HG03159 (cell line): ENCODE measurements at regions not wholly inside any gene's neighbourhood (a gene's known extent, or its start where the extent isn't known, plus 50 kb on each side); places are given as distances from the start of the nearest gene placed in this dataset.

ENCODE experiments used
- ATAC-seq: cut with Tn5 transposase; IDR thresholded peaks from one replicate; pipeline ENCODE4 v1.9.1; 2021; ENCODE audit warnings: mild to moderate bottlenecking, moderate library complexity; ENCODE audit not compliant: unreplicated experiment

- ATAC-seq = no peak
Observed at GRCh38 chr4:111982089-111982488, 163.2 kb upstream of the FAM241A start.

- no peak for ATAC-seq
Observed at GRCh38 chr4:111984169-111984819, 161.0 kb upstream of the FAM241A start.

- ATAC-seq = no peak
Observed at GRCh38 chr4:111985426-111985825, 159.8 kb upstream of the FAM241A start.

DNA sequence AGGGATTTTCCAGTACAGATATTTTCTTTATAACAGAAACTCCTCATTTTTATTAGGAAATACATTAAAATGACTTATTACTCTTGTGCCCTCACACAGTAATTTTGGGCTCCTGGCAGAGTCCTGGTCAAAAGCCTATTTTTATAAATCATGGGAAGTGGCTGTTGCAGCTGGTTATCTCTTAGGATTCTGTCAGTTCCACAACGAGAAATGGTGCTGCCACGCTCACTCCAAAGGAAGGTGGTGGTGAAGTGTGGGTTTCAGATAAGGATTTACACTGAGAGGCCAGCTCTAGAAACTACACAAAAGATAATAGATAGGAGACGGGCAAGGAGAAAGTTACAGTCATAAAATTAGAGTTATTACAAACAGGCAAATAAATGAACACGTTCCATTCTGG, 159.2 kb upstream of the FAM241A start:
- ATAC-seq = no peak

DNA sequence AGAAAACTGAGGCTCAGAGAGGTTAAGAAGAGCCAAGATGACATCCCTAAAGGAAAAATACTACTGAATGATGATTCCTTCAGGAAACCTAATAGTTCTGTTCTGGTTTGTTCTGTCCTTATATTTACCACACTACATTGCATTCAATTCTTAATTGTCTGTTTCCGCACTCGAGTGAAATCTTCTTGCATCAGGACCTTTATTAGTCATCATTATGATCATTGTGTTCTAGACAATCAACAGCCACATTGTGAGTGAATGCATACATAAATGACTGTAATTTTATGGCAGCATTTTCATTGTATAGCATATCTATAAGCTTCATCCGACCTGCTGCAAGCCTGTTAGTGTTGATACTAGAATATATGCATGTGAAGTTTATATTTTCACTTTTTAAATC, 156.7 kb upstream of the FAM241A start:
- ATAC-seq = no peak

DNA sequence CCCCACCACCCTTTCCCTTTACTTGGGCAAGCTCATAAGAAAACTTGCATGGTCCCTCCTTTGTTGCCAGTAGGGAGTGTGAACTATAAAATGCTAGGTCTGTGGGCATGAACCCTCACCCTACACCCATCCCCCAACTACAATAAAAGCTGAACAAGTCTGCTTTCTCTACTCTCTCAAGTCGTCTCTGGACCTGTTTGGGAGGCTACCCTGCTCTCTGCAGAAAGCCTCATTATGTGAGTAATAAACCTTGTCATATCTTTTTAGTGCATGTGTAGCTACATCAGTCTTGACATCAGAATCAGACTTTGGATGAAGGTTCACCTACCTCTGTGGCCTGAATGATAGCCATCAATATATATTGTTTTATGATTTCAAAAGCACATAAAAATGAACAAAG, 155.4 kb upstream of the FAM241A start:
- ATAC-seq = no peak

DNA sequence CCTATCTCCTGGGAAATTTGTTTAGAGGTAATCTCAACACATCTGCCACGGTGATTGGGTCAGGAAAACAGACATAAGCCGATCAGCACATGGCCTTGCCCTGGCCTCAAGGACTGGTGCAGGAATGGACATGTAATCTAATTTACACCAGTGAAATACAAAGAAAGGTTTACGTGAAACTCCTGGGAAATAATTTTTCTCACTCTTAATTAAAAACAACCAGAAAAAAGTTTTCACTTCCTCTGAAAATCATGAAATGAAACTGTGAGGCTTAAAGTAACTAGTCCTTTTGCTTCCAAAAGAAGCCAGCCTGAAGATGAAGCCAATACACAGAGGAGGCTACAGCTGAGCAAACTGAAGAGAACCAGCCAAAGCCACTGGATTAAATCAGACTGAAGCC, 154.1 kb upstream of the FAM241A start:
- ATAC-seq = peak; percentile 96

- ATAC-seq = no peak
Observed at GRCh38 chr4:111991797-111992196, 153.5 kb upstream of the FAM241A start.

GRCh38 chr4:111992351-111993168, 152.7 kb upstream of the FAM241A start:
- no peak for ATAC-seq

- ATAC-seq = no peak
Observed at GRCh38 chr4:111994392-111994791, 150.9 kb upstream of the FAM241A start.

GRCh38 chr4:111997785-111998184, 147.5 kb upstream of the FAM241A start:
- no peak for ATAC-seq

DNA sequence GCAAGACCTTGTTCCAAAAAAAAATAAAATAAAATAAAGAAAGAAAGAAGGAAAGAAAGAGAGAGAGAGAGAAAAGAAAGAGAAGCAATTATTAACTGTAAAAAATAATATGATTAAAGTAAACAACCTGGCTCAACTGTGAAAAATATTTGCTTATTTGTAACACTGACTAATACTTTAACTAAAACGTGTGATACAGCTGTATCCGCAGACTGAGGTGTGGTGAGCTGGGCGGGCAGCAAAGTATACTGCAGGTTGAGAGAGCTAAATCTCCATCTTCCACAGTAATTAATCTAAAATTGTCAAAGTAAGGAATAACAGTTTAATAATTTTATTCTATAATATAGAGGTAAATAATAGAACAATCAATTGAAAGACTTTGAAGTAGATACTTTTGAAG, 145.5 kb upstream of the FAM241A start:
- no peak for ATAC-seq

DNA sequence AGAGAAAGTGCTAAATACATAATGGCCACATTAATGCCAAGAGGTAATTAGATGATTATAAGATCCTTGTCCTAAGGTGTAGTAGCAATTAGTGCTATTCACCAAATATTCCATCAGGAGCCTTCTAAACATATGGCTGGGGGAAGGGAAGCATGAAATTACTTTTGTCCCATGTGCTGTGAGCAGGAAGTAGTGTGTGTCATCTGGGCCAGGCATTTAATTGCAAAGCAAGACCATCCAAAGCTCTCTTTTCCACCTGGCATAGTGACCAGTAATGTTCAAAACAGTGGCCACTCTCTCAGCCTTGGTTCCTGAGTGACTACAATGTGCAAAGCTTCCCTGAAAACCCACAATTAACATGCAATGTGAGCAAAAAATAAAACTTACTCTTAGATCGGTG, 144.2 kb upstream of the FAM241A start:
- ATAC-seq = no peak

DNA sequence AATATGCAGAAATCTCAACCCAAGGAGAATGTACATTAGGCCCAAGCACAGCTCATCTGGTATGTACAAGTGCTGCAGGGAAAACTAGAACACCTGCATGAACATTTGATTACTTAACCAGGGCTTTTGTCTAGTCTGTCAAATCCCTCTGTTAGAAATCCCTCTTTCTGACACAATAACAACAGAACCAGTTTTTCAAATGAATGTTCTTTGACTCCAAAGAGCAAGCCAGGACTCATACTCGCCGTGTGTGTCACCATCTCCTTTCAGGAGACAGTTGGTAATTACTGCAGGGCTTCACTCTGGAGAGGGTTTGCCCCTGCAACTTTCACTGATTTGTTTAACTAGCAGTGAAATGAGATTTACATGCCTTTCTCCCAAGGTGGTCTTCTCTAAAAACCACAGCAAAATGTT, 143.0 kb upstream of the FAM241A start:
- ATAC-seq = no peak

DNA sequence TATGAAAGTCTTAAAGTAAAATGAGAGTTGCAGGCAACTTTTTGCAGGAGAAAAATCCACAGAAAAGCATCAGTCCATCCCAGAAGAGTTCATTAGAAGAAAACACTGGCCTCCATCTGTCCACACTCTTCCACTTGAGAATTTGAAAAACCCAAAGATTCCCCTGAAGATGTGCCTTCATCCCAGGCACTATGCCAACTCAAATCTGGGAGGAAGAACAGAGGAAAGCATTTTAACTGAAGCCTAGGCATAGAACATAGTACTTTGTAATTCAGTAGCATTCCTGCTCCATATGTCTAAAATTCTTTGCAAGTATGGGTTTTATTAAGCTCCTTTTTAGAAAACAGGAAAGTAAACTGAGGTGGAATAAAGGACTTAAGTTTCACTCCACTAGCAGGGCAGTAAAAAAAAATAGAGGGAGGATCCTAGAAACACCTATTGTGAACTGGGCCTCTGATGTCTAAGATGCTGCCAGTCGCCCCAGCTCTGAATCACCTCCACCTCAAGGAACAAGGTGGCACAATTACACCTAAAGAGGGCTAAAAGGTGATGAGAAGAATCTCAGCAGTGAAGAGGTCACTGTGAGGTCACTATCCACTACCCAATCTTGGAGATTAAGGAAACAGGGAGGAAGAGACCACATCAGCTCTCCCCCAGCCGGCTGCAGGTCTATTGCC, 141.9 kb upstream of the FAM241A start:
- ATAC-seq = no peak

- ATAC-seq = no peak
Observed at GRCh38 chr4:112005027-112005426, 140.2 kb upstream of the FAM241A start.

DNA sequence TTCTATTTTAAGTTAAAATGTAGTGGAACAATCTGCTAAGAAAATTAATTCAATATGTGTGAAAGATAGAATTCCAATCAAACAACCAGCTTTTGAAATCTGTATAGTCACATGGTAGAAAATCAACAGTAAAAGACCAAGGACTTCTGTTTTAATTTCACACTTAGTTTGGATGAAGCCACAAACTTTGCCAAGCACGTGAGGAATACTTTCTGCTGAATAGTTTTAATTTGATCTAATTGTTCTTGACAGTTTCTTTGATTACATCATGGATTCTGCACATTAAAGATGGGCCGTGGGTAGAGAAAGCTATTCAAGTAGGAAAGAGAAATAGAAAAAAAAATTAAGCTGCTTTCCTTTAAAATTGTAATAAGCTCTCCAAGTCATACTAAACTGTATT, 137.9 kb upstream of the FAM241A start:
- no peak for ATAC-seq

- no peak for ATAC-seq
Observed at GRCh38 chr4:112015960-112016359, 129.3 kb upstream of the FAM241A start.

GRCh38 chr4:112023402-112023950, 121.8 kb upstream of the FAM241A start:
- ATAC-seq = no peak

- ATAC-seq = no peak
Observed at GRCh38 chr4:112026058-112026457, 119.2 kb upstream of the FAM241A start.

DNA sequence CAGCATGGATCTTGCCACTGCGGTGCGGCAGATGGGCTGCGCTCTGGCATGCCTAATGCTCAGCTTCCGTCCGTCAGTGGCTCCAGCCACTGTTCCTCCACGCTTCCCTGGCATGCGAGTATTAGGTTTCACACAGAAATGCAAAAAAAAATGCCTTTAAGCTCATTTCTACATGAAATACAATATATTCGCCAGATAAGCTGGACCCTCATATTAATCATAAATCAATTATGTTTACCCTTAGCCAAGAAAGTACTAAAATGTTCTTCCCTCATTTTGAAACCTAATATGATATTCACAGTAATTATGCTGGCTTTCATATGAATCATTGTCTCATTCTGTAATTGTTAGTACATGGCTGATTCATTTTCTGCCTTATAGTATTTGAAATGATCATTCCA, 115.5 kb upstream of the FAM241A start:
- no peak for ATAC-seq
